Tibial nerve (tissue), 4 donors: ENCODE measurements at regions not wholly inside any gene's neighbourhood (a gene's known extent, or its start where the extent isn't known, plus 50 kb on each side); places are given as distances from the start of the nearest gene placed in this dataset.

Experiments used
- DNase-seq, 2 donors: peaks; one replicate each; pipeline ENCODE4 v3.0.0-alpha.2; 2019; ENCODE audit warnings: low spot score in 2 of 2
- H3K27ac ChIP-seq, 4 donors: fragments of 200-600 bp; sonication (generic) in 3 of 4; one replicate each; pipeline ENCODE4 v1.5.1; 2017 to 2019; ENCODE audit warnings: mild to moderate bottlenecking in 1 of 4
- H3K27me3 ChIP-seq, 2 donors: fragments of 200-600 bp; sonication (generic) in 1 of 2; one replicate each; pipeline versions ENCODE4 v1.5.1 to v1.6.0; 2017 to 2019
- H3K36me3 ChIP-seq, 3 donors: fragments of 200-600 bp; sonication (generic); one replicate each; pipeline ENCODE4 v1.5.1; 2018 to 2019
- H3K4me1 ChIP-seq, 4 donors: fragments of 200-600 bp; sonication (generic) in 3 of 4; one replicate each; pipeline ENCODE4 v1.5.1; 2017 to 2019
- H3K4me3 ChIP-seq, 4 donors: fragments of 200-600 bp; sonication (generic) in 3 of 4; one replicate each; pipeline ENCODE4 v1.5.1; 2017 to 2019; ENCODE audit warnings: mild to moderate bottlenecking in 1 of 4, moderate library complexity in 1 of 4
- H3K9me3 ChIP-seq, 4 donors: fragments of 200-600 bp; sonication (generic) in 3 of 4; one replicate each; pipeline ENCODE4 v1.5.1; 2017 to 2019
- CTCF ChIP-seq, 5 experiments: fragments of 200-600 bp in 3 of 5; fragments of 450-650 bp in 2 of 5; sonication (generic) in 3 of 5; IDR thresholded peaks; one replicate each; pipeline ENCODE4 v1.5.1; 2016 to 2019; ENCODE audit warnings: antibody characterized with exemption in 5 of 5, mild to moderate bottlenecking in 3 of 5, moderate library complexity in 2 of 5
- EP300 ChIP-seq, 2 donors: sonication (generic); formaldehyde crosslinking; IDR thresholded peaks; one replicate each; pipeline ENCODE4 v1.6.1; 2017; ENCODE audit warnings: antibody characterized with exemption in 2 of 2, mild to moderate bottlenecking in 1 of 2
- POLR2A ChIP-seq, 2 donors: fragments of 450-650 bp; IDR thresholded peaks; one replicate each; pipeline ENCODE4 v1.6.1; 2017; ENCODE audit warnings: antibody characterized with exemption in 2 of 2, mild to moderate bottlenecking in 2 of 2, moderate library complexity in 2 of 2
- WGBS, 2 donors: methylation state at CpG; one replicate each; pipeline ENCODE4 v1.1.5; 2018; 5-methylcytosine and 5-hydroxymethylcytosine counted together

DNA sequence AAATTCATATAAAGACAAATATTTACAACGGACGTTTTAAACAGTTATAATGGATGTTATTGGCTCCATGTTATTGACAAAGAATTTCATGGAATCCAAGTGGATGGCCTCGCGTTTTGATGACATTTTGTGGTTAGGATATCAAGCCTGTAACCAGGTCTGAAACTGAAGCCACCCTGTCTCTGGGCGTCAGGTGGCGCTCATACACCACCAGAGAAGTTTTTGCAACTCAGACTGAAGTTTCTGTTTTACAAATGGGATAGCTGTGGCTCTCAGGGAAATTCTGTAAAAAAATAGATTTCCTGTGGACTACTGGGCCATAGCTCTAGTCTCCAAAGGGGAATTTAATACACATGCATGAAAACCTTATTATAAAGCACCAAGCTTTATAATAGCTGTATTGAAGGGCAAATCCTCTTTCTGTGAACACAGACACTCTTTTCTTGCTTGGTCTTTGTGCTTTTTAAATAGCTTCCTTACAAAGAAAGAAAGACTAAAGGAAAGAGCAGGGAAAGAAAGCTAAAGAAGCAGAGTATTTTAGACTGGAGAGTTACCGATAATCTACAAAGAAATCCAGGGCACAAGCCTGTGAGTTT lies 86.7 kb downstream of the C18orf54 start:
- Histone ChIP-seq H3K9me3 (no peaks in the 10 kb centered on the region), H3K27me3 (no peaks in the 10 kb centered on the region), H3K36me3 (no peaks in the 10 kb centered on the region), H3K4me3 (no peak overlapping the region), H3K27ac (no peak overlapping the region), H3K4me1 (peaks cover 0 to 10% (median 0%) of the 10 kb centered on the region in 4 donors)
- 10 to 14% methylated on average over 7 of the region's 7 CpGs for WGBS, 2 donors
- peak in 1 of 2 donors; percentile 24 for DNase-seq
- TF ChIP-seq EP300 (IDR thresholded peaks at IDR 0.05) (no peak), POLR2A (IDR thresholded peaks at IDR 0.05) (no peak), CTCF (IDR thresholded peaks at IDR 0.05) (peak; percentile 39 to 59 (median 46))

- Histone ChIP-seq H3K4me1 (no peaks in the 10 kb centered on the region), H3K4me3 (no peak overlapping the region), H3K27ac (no peak overlapping the region), H3K9me3 (no peaks in the 10 kb centered on the region), H3K36me3 (no peaks in the 10 kb centered on the region), H3K27me3 (no peaks in the 10 kb centered on the region)
- TF ChIP-seq POLR2A (IDR thresholded peaks at IDR 0.05) (no peak), CTCF (IDR thresholded peaks at IDR 0.05) (no peak), EP300 (IDR thresholded peaks at IDR 0.05) (no peak)
- DNase-seq, result no peak
Observed at GRCh38 chr18:54453996-54454395, 96.3 kb downstream of the C18orf54 start.

- H3K4me3 ChIP-seq, result no peak overlapping the region
- no peaks in the 10 kb centered on the region for H3K27me3 ChIP-seq
- no peaks in the 10 kb centered on the region for H3K4me1 ChIP-seq
- no peak for DNase-seq
- no peak for TF ChIP-seq CTCF (IDR thresholded peaks at IDR 0.05)
- no peak for TF ChIP-seq EP300 (IDR thresholded peaks at IDR 0.05)
- no peaks in the 10 kb centered on the region for H3K36me3 ChIP-seq
- WGBS, 2 donors, result 73 to 80% methylated on average over 2 of the region's 2 CpGs
- H3K27ac ChIP-seq, result no peak overlapping the region
- H3K9me3 ChIP-seq, result peaks cover 0 to 8% (median 0%) of the 10 kb centered on the region in 4 donors
Observed at GRCh38 chr18:54465502-54465901, 107.8 kb downstream of the C18orf54 start.

DNA sequence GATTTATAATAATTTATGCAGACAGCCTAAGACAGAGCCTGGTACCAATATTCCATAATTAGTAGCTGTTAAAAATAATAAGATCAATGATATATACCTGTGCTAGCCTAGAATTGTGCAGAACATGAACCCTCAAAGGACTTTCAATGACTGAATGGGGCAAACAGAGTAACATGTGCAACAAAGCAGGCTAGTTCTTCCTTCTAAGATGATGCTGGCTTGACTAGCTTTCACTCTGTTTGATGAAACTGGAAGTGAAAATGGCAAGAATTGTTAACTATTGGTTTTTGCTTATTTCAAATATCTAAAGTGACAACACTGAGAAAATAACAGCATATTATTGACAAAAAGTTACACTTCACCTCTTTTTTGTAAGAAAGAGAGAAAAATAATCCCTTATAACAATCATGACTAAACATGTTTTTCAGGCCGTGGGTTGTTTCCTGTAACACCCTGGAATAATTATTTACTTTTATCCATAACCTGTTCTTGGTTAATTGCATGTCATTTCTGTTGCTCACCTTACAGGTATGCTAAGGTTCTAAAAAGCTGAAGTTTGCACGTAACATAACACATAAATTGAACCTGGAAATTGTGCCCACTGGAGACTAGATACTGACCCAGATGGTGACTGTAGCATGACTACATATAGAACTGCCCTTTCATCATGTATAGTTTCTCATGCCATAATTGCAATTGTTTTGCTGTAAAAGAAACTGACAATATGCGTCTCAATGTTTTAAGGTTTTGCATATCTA lies 108.7 kb downstream of the C18orf54 start:
- Histone ChIP-seq H3K9me3 (peaks cover 0 to 8% (median 0%) of the 10 kb centered on the region in 4 donors), H3K36me3 (no peaks in the 10 kb centered on the region), H3K27ac (no peak overlapping the region), H3K4me3 (no peak overlapping the region), H3K4me1 (no peaks in the 10 kb centered on the region), H3K27me3 (no peaks in the 10 kb centered on the region)
- DNase-seq, result no peak
- TF ChIP-seq CTCF (IDR thresholded peaks at IDR 0.05) (no peak), EP300 (IDR thresholded peaks at IDR 0.05) (no peak), POLR2A (IDR thresholded peaks at IDR 0.05) (no peak)
- 86 to 87% methylated on average over 3 of the region's 3 CpGs for WGBS, 2 donors

- no peaks in the 10 kb centered on the region for H3K36me3 ChIP-seq
- H3K4me1 ChIP-seq, result no peaks in the 10 kb centered on the region
- H3K4me3 ChIP-seq, result no peak overlapping the region
- no peak overlapping the region for H3K27ac ChIP-seq
- DNase-seq, result no peak
- WGBS, 2 donors, result 42 to 48% methylated on average over 5 of the region's 5 CpGs
- TF ChIP-seq EP300 (IDR thresholded peaks at IDR 0.05) (no peak), CTCF (IDR thresholded peaks at IDR 0.05) (no peak), POLR2A (IDR thresholded peaks at IDR 0.05) (no peak)
- H3K27me3 ChIP-seq, result no peaks in the 10 kb centered on the region
- H3K9me3 ChIP-seq, result no peaks in the 10 kb centered on the region
Observed at GRCh38 chr18:54479365-54479764, 111.7 kb upstream of the DYNAP start.
